Panc1 (cell line): ENCODE measurements at regions not wholly inside any gene's neighbourhood (a gene's known extent, or its start where the extent isn't known, plus 50 kb on each side); places are given as distances from the start of the nearest gene placed in this dataset.

Experiments
- POLR2AphosphoS5 ChIP-seq: IDR thresholded peaks from 2 replicates; pipeline ENCODE4 v1.6.1; 2012; ENCODE audit warnings: mild to moderate bottlenecking, low read depth, low read length, moderate library complexity
- SIN3A ChIP-seq: IDR thresholded peaks from 2 replicates; pipeline ENCODE4 v1.6.1; 2012; ENCODE audit warnings: low read depth, mild to moderate bottlenecking, low read length, moderate library complexity, borderline replicate concordance; ENCODE audit not compliant: insufficient read depth
- TCF7L2 ChIP-seq: IDR thresholded peaks from 2 replicates; pipeline ENCODE4 v1.6.1; 2011; ENCODE audit warnings: mild to moderate bottlenecking, low read depth, low read length, inconsistent platforms
- TF ChIP-seq, protein P1 (sequence below): fragments of 450-650 bp; IDR thresholded peaks from 2 replicates; pipeline ENCODE4 v1.5.1; 2017; ENCODE audit warnings: mild to moderate bottlenecking
- TF ChIP-seq, protein P2 (sequence below), 2 experiments: IDR thresholded peaks; 2 replicates each; pipeline ENCODE4 v1.6.1; 2011 to 2012; ENCODE audit warnings: low read depth in 2 of 2, control low read depth in 1 of 2, low read length in 1 of 2, mild to moderate bottlenecking in 1 of 2, moderate library complexity in 1 of 2; ENCODE audit not compliant: insufficient read depth in 1 of 2

GRCh38 chr1:30488324-30488913, 235.0 kb downstream of the MATN1 start:
- TF ChIP-seq, protein P1, sequence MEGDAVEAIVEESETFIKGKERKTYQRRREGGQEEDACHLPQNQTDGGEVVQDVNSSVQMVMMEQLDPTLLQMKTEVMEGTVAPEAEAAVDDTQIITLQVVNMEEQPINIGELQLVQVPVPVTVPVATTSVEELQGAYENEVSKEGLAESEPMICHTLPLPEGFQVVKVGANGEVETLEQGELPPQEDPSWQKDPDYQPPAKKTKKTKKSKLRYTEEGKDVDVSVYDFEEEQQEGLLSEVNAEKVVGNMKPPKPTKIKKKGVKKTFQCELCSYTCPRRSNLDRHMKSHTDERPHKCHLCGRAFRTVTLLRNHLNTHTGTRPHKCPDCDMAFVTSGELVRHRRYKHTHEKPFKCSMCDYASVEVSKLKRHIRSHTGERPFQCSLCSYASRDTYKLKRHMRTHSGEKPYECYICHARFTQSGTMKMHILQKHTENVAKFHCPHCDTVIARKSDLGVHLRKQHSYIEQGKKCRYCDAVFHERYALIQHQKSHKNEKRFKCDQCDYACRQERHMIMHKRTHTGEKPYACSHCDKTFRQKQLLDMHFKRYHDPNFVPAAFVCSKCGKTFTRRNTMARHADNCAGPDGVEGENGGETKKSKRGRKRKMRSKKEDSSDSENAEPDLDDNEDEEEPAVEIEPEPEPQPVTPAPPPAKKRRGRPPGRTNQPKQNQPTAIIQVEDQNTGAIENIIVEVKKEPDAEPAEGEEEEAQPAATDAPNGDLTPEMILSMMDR = no peak
- no peak for TF ChIP-seq POLR2AphosphoS5
- no peak for TF ChIP-seq TCF7L2
- TF ChIP-seq, protein P2, sequence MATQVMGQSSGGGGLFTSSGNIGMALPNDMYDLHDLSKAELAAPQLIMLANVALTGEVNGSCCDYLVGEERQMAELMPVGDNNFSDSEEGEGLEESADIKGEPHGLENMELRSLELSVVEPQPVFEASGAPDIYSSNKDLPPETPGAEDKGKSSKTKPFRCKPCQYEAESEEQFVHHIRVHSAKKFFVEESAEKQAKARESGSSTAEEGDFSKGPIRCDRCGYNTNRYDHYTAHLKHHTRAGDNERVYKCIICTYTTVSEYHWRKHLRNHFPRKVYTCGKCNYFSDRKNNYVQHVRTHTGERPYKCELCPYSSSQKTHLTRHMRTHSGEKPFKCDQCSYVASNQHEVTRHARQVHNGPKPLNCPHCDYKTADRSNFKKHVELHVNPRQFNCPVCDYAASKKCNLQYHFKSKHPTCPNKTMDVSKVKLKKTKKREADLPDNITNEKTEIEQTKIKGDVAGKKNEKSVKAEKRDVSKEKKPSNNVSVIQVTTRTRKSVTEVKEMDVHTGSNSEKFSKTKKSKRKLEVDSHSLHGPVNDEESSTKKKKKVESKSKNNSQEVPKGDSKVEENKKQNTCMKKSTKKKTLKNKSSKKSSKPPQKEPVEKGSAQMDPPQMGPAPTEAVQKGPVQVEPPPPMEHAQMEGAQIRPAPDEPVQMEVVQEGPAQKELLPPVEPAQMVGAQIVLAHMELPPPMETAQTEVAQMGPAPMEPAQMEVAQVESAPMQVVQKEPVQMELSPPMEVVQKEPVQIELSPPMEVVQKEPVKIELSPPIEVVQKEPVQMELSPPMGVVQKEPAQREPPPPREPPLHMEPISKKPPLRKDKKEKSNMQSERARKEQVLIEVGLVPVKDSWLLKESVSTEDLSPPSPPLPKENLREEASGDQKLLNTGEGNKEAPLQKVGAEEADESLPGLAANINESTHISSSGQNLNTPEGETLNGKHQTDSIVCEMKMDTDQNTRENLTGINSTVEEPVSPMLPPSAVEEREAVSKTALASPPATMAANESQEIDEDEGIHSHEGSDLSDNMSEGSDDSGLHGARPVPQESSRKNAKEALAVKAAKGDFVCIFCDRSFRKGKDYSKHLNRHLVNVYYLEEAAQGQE (IDR thresholded peaks at IDR 0.05; ENCODE audit: insufficient read depth in 1 of 2, low read depth in 2 of 2, low read length in 1 of 2) = no peak
- TF ChIP-seq SIN3A = no peak
